ENCODE measurements at regions not wholly inside any gene's neighbourhood (a gene's known extent, or its start where the extent isn't known, plus 50 kb on each side); places are given as distances from the start of the nearest gene placed in this dataset.

DNA sequence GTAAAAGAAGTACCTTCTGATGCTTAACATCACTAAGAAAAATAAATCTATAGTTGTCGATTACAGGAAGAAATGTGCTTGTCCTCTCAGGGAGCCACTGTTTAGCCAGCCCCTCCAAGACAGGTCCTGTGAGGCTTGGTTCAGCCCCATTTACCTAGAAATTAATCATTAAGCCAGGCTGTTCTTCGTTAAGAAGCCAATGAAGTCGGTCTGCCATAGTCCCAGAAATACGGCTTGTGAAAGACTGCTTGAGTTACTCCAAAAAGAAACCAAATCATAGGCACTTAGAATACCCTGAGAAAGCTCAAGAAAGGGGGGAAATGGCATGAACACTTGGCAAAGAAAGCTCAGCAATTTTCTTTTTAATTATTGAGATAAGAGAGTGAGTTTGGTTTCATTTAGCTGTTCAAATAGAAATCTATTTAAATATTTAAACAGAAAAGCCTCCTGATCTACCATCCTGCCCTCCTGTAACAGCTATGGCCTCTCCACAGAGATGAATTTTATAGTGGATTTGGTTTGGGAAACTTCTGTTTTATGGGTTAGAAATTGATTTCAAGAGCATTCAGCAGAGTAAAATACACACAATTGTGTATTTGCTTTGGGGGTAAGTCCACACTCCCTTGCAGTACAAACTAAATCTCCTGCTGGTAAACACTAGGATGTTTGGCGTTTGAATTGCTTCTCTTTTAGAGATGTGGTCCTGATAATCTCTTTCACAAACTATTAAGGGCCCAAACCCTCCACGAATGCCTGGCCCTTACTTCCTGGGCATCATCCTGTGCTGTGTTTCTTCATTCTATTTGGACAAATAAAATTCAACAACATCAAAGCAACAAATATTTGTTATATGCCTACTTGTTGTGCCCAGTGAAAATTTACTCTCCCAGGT, 234.4 kb downstream of the SEC23A start (continued):
- no peak for TF ChIP-seq CCDC6 (CRISPR knock-in tag; IDR thresholded peaks at IDR 0.05)
- no peak for TF ChIP-seq ZNF777 (CRISPR knock-in tag; IDR thresholded peaks at IDR 0.05)
- TF ChIP-seq SRSF9 (IDR thresholded peaks at IDR 0.05; ENCODE audit: borderline replicate concordance, insufficient read depth, low read depth, low read length, poor library complexity, severe bottlenecking), result no peak
- TF ChIP-seq ZBTB42 (CRISPR knock-in tag; IDR thresholded peaks at IDR 0.05), result no peak
- TF ChIP-seq, protein P1, sequence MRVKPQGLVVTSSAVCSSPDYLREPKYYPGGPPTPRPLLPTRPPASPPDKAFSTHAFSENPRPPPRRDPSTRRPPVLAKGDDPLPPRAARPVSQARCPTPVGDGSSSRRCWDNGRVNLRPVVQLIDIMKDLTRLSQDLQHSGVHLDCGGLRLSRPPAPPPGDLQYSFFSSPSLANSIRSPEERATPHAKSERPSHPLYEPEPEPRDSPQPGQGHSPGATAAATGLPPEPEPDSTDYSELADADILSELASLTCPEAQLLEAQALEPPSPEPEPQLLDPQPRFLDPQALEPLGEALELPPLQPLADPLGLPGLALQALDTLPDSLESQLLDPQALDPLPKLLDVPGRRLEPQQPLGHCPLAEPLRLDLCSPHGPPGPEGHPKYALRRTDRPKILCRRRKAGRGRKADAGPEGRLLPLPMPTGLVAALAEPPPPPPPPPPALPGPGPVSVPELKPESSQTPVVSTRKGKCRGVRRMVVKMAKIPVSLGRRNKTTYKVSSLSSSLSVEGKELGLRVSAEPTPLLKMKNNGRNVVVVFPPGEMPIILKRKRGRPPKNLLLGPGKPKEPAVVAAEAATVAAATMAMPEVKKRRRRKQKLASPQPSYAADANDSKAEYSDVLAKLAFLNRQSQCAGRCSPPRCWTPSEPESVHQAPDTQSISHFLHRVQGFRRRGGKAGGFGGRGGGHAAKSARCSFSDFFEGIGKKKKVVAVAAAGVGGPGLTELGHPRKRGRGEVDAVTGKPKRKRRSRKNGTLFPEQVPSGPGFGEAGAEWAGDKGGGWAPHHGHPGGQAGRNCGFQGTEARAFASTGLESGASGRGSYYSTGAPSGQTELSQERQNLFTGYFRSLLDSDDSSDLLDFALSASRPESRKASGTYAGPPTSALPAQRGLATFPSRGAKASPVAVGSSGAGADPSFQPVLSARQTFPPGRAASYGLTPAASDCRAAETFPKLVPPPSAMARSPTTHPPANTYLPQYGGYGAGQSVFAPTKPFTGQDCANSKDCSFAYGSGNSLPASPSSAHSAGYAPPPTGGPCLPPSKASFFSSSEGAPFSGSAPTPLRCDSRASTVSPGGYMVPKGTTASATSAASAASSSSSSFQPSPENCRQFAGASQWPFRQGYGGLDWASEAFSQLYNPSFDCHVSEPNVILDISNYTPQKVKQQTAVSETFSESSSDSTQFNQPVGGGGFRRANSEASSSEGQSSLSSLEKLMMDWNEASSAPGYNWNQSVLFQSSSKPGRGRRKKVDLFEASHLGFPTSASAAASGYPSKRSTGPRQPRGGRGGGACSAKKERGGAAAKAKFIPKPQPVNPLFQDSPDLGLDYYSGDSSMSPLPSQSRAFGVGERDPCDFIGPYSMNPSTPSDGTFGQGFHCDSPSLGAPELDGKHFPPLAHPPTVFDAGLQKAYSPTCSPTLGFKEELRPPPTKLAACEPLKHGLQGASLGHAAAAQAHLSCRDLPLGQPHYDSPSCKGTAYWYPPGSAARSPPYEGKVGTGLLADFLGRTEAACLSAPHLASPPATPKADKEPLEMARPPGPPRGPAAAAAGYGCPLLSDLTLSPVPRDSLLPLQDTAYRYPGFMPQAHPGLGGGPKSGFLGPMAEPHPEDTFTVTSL (CRISPR knock-in tag; IDR thresholded peaks at IDR 0.05; ENCODE audit: borderline replicate concordance), result peak; percentile 97
- TF ChIP-seq ZNF274 (CRISPR knock-in tag; IDR thresholded peaks at IDR 0.05), result no peak
- TF ChIP-seq ZNF101 (CRISPR knock-in tag; IDR thresholded peaks at IDR 0.05; ENCODE audit: borderline replicate concordance, low read depth), result no peak
- TF ChIP-seq SIX4 (CRISPR knock-in tag; IDR thresholded peaks at IDR 0.05), result 0 out of 2 replicates have a peak, but pooled peaks have one; percentile 22
- TF ChIP-seq, protein P2, sequence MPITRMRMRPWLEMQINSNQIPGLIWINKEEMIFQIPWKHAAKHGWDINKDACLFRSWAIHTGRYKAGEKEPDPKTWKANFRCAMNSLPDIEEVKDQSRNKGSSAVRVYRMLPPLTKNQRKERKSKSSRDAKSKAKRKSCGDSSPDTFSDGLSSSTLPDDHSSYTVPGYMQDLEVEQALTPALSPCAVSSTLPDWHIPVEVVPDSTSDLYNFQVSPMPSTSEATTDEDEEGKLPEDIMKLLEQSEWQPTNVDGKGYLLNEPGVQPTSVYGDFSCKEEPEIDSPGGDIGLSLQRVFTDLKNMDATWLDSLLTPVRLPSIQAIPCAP (CRISPR knock-in tag; IDR thresholded peaks at IDR 0.05; ENCODE audit: low read depth), result no peak
- no peak for TF ChIP-seq ZNF3 (CRISPR knock-in tag; IDR thresholded peaks at IDR 0.05)
- TF ChIP-seq ZNF766 (CRISPR knock-in tag; IDR thresholded peaks at IDR 0.05; ENCODE audit: borderline replicate concordance), result peak; percentile 44; the same call in 1 of the 2 replicates
- TF ChIP-seq GATA4 (IDR thresholded peaks at IDR 0.05; ENCODE audit: borderline replicate concordance, low read depth), result peak; percentile 67; the same call in 1 of the 2 replicates
- TF ChIP-seq, protein P3, sequence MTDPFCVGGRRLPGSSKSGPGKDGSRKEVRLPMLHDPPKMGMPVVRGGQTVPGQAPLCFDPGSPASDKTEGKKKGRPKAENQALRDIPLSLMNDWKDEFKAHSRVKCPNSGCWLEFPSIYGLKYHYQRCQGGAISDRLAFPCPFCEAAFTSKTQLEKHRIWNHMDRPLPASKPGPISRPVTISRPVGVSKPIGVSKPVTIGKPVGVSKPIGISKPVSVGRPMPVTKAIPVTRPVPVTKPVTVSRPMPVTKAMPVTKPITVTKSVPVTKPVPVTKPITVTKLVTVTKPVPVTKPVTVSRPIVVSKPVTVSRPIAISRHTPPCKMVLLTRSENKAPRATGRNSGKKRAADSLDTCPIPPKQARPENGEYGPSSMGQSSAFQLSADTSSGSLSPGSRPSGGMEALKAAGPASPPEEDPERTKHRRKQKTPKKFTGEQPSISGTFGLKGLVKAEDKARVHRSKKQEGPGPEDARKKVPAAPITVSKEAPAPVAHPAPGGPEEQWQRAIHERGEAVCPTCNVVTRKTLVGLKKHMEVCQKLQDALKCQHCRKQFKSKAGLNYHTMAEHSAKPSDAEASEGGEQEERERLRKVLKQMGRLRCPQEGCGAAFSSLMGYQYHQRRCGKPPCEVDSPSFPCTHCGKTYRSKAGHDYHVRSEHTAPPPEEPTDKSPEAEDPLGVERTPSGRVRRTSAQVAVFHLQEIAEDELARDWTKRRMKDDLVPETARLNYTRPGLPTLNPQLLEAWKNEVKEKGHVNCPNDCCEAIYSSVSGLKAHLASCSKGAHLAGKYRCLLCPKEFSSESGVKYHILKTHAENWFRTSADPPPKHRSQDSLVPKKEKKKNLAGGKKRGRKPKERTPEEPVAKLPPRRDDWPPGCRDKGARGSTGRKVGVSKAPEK (CRISPR knock-in tag; IDR thresholded peaks at IDR 0.05; ENCODE audit: borderline replicate concordance), result no peak
- TF ChIP-seq ZNF782 (CRISPR knock-in tag; IDR thresholded peaks at IDR 0.05; ENCODE audit: borderline replicate concordance), result no peak
- TF ChIP-seq STAG1 (CRISPR knock-in tag; IDR thresholded peaks at IDR 0.05), result no peak
- TF ChIP-seq TCF7 (IDR thresholded peaks at IDR 0.05; ENCODE audit: low read depth), result peak; percentile 72
- TF ChIP-seq MAFK (conservative IDR thresholded peaks at IDR 0.05 in 1 of 2, IDR thresholded peaks at IDR 0.05 in 1 of 2; ENCODE audit: low read length in 2 of 2), result no peak
- TF ChIP-seq U2AF2 (IDR thresholded peaks at IDR 0.05; ENCODE audit: low read depth, low read length), result no peak
- TF ChIP-seq, protein P4, sequence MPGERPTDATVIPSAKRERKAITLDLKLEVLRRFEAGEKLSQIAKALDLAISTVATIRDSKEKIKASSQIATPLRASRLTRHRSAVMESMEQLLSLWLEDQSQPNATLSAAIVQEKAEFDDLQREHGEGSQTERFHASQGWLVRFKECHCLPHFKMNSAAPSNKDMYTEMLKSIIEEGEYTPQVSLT (CRISPR knock-in tag; IDR thresholded peaks at IDR 0.05; ENCODE audit: borderline replicate concordance, low read depth), result no peak

Data from HepG2 (cell line).